Fibroblast of the aortic adventitia (primary cell): ENCODE measurements at regions not wholly inside any gene's neighbourhood (a gene's known extent, or its start where the extent isn't known, plus 50 kb on each side); places are given as distances from the start of the nearest gene placed in this dataset.

Source experiments
- DNase-seq: peaks from one replicate; pipeline ENCODE4 v3.0.0-alpha.2; 2010; ENCODE audit warnings: low read depth
- H3K4me3 ChIP-seq: 2 replicates; pipeline ENCODE4 v1.5.1; 2011; ENCODE audit warnings: low read depth, mild to moderate bottlenecking, control low read depth, low read length, moderate library complexity
- CTCF ChIP-seq: IDR thresholded peaks from 2 replicates; pipeline ENCODE4 v1.5.1; 2011; ENCODE audit warnings: mild to moderate bottlenecking, low read length, control low read depth, inconsistent platforms; ENCODE audit not compliant: insufficient read depth

GRCh38 chr4:114368751-114369150, 229.9 kb upstream of the UGT8 start:
- TF ChIP-seq CTCF, result no peak
- DNase-seq, result no peak
- no peak overlapping the region for H3K4me3 ChIP-seq

- DNase-seq, result no peak
- no peak overlapping the region for H3K4me3 ChIP-seq
- no peak for TF ChIP-seq CTCF
These were observed 225.1 kb upstream of the UGT8 start for GRCh38 chr4:114373508-114373907.

GRCh38 chr4:114378305-114378903, 220.2 kb upstream of the UGT8 start:
- peak; percentile 74 for DNase-seq
- peak; percentile 70 for TF ChIP-seq CTCF
- H3K4me3 ChIP-seq, result no peak overlapping the region

- no peak for DNase-seq
- no peak overlapping the region for H3K4me3 ChIP-seq
- no peak for TF ChIP-seq CTCF
These were observed 215.5 kb upstream of the UGT8 start for GRCh38 chr4:114383067-114383466.

GRCh38 chr4:114383721-114384120, 214.9 kb upstream of the UGT8 start:
- H3K4me3 ChIP-seq, result no peak overlapping the region
- peak; percentile 82 for DNase-seq
- TF ChIP-seq CTCF, result no peak

GRCh38 chr4:114384629-114385028, 214.0 kb upstream of the UGT8 start:
- H3K4me3 ChIP-seq, result no peak overlapping the region
- DNase-seq, result peak; percentile 77
- TF ChIP-seq CTCF, result peak; percentile 53
